HEK293 (cell line): ENCODE measurements at regions not wholly inside any gene's neighbourhood (a gene's known extent, or its start where the extent isn't known, plus 50 kb on each side); places are given as distances from the start of the nearest gene placed in this dataset.

ENCODE experiments used
- ATF2 ChIP-seq: fragments of 450-650 bp; formaldehyde crosslinking; IDR thresholded peaks from 2 replicates; pipeline ENCODE4 v1.5.1; 2016; ENCODE audit warnings: missing biosample characterization, missing genetic modification characterization, low read depth
- CTCF ChIP-seq: fragments of 450-650 bp; formaldehyde crosslinking; IDR thresholded peaks from 2 replicates; pipeline ENCODE4 v1.5.1; 2016; ENCODE audit warnings: missing biosample characterization, missing genetic modification characterization
- PBX3 ChIP-seq: sonication (generic); formaldehyde crosslinking; IDR thresholded peaks from 2 replicates; pipeline ENCODE4 v1.8.1; 2022; ENCODE audit warnings: mild to moderate bottlenecking, moderate library complexity, missing genetic modification reagents
- PRDM1 ChIP-seq: fragments of 450-650 bp; formaldehyde crosslinking; IDR thresholded peaks from 2 replicates; pipeline ENCODE4; 2016; ENCODE audit warnings: missing biosample characterization, missing genetic modification characterization
- PRDM10 ChIP-seq: fragments of 450-650 bp; formaldehyde crosslinking; IDR thresholded peaks from 2 replicates; pipeline ENCODE4 v1.5.1; 2016; ENCODE audit warnings: missing biosample characterization, missing genetic modification characterization
- ZBTB10 ChIP-seq: fragments of 450-650 bp; formaldehyde crosslinking; IDR thresholded peaks from 2 replicates; pipeline ENCODE4 v1.5.1; 2016; ENCODE audit warnings: missing biosample characterization, missing genetic modification characterization
- ZNF121 ChIP-seq: fragments of 450-650 bp; formaldehyde crosslinking; IDR thresholded peaks from 2 replicates; pipeline ENCODE4 v1.5.1; 2016; ENCODE audit warnings: missing biosample characterization, missing genetic modification characterization
- ZNF146 ChIP-seq: fragments of 450-650 bp; formaldehyde crosslinking; IDR thresholded peaks from 2 replicates; pipeline ENCODE4 v1.5.1; 2016; ENCODE audit warnings: missing biosample characterization, missing genetic modification characterization
- ZNF18 ChIP-seq: fragments of 450-650 bp; formaldehyde crosslinking; IDR thresholded peaks from 2 replicates; pipeline ENCODE4 v1.5.1; 2016; ENCODE audit warnings: missing biosample characterization, missing genetic modification characterization
- ZNF335 ChIP-seq: fragments of 450-650 bp; formaldehyde crosslinking; conservative IDR thresholded peaks from 2 replicates; pipeline ENCODE4 v1.5.1; 2016; ENCODE audit warnings: missing biosample characterization, missing genetic modification characterization
- ZNF398 ChIP-seq: fragments of 450-650 bp; formaldehyde crosslinking; IDR thresholded peaks from 2 replicates; pipeline ENCODE4 v1.5.1; 2017; ENCODE audit warnings: missing biosample characterization, missing genetic modification characterization
- ZNF488 ChIP-seq: fragments of 450-650 bp; formaldehyde crosslinking; IDR thresholded peaks from 2 replicates; pipeline ENCODE4 v1.5.1; 2016; ENCODE audit warnings: missing biosample characterization, missing genetic modification characterization
- ZNF639 ChIP-seq: fragments of 450-650 bp; formaldehyde crosslinking; IDR thresholded peaks from 2 replicates; pipeline ENCODE4 v1.5.1; 2016; ENCODE audit warnings: missing biosample characterization, missing genetic modification characterization
- ZNF654 ChIP-seq: fragments of 450-650 bp; formaldehyde crosslinking; IDR thresholded peaks from 2 replicates; pipeline ENCODE4 v1.5.1; 2016; ENCODE audit warnings: low read depth, missing biosample characterization, missing genetic modification characterization

- no peak for TF ChIP-seq ZNF488
- TF ChIP-seq ATF2 (tag by site-specific recombination) = no peak
- no peak for TF ChIP-seq CTCF (tag by site-specific recombination)
- TF ChIP-seq ZNF639 (tag by site-specific recombination) = no peak
- no peak for TF ChIP-seq PBX3
- TF ChIP-seq ZNF121 (tag by site-specific recombination) = no peak
- no peak for TF ChIP-seq ZNF335 (tag by site-specific recombination)
- no peak for TF ChIP-seq PRDM10 (tag by site-specific recombination)
- TF ChIP-seq PRDM1 (tag by site-specific recombination) = no peak
- no peak for TF ChIP-seq ZNF654 (tag by site-specific recombination)
- TF ChIP-seq ZNF146 (tag by site-specific recombination) = no peak
- TF ChIP-seq ZNF18 (tag by site-specific recombination) = no peak
- no peak for TF ChIP-seq ZBTB10 (tag by site-specific recombination)
- no peak for TF ChIP-seq ZNF398 (tag by site-specific recombination)
Measured at GRCh38 chr15:47179988-47180387, 537.3 kb upstream of the SEMA6D start.
